Thyroid gland (tissue), 4 donors: ENCODE measurements at regions not wholly inside any gene's neighbourhood (a gene's known extent, or its start where the extent isn't known, plus 50 kb on each side); places are given as distances from the start of the nearest gene placed in this dataset.

Experiments
- POLR2A ChIP-seq, 2 donors: fragments of 450-650 bp; IDR thresholded peaks; one replicate each; pipeline ENCODE4 v1.6.1; 2017; ENCODE audit warnings: antibody characterized with exemption in 2 of 2, mild to moderate bottlenecking in 2 of 2, moderate library complexity in 1 of 2
- TF ChIP-seq, protein P1 (sequence below), 6 experiments: fragments of 200-600 bp in 3 of 6; fragments of 450-650 bp in 3 of 6; sonication (generic) in 3 of 6; IDR thresholded peaks; one replicate each; pipeline ENCODE4 v1.5.1; 2016 to 2019; ENCODE audit warnings: antibody characterized with exemption in 6 of 6, mild to moderate bottlenecking in 2 of 6, inconsistent platforms in 1 of 6, moderate library complexity in 1 of 6

DNA sequence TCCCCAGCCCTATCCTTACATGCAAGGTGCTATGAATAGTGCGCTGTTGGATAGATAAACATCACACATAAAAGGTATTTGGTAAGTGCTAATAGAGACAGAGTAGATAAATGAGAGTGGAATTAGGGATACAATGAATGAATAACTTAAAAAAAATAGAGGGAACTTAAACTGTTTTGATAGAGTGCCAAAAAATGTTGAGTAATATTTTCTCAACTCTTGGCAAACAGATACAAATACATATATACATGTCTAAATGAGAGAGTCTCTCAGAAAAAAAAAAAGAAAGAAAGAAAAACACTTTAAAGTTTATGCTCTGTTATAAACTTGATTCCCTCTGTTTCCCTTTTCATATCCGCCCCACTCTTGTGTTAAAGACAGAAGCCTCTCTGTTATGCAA lies 667.4 kb downstream of the ROBO2 start:
- TF ChIP-seq, protein P1, sequence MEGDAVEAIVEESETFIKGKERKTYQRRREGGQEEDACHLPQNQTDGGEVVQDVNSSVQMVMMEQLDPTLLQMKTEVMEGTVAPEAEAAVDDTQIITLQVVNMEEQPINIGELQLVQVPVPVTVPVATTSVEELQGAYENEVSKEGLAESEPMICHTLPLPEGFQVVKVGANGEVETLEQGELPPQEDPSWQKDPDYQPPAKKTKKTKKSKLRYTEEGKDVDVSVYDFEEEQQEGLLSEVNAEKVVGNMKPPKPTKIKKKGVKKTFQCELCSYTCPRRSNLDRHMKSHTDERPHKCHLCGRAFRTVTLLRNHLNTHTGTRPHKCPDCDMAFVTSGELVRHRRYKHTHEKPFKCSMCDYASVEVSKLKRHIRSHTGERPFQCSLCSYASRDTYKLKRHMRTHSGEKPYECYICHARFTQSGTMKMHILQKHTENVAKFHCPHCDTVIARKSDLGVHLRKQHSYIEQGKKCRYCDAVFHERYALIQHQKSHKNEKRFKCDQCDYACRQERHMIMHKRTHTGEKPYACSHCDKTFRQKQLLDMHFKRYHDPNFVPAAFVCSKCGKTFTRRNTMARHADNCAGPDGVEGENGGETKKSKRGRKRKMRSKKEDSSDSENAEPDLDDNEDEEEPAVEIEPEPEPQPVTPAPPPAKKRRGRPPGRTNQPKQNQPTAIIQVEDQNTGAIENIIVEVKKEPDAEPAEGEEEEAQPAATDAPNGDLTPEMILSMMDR (IDR thresholded peaks at IDR 0.05) = no peak
- TF ChIP-seq POLR2A (IDR thresholded peaks at IDR 0.05) = no peak
